ENCODE measurements at regions not wholly inside any gene's neighbourhood (a gene's known extent, or its start where the extent isn't known, plus 50 kb on each side); places are given as distances from the start of the nearest gene placed in this dataset.

- ATAC-seq: no peak
Measured at GRCh38 chr12:28107679-28108078, 82.6 kb upstream of the CCDC91 start.

DNA sequence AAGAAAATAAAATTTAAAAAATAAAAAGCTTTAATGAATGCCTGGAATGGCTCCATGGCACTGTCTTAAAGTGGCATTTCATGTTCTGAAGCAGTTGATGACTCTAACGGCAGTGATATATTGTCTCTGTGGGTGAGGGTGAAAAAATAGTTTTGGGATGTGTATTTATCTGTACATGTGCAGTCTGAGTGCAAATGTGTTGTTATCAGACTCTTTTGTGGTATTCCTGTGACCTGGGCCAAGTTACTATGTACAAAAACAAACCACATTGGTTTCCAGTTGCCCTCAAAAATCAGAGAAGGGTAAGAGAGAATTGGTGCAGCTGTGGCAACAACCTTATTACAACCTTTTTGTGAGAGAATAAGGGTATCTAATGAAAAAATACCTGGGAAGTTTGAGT lies 81.7 kb upstream of the CCDC91 start:
- ATAC-seq: no peak

GRCh38 chr12:28110329-28110728 lies 79.9 kb upstream of the CCDC91 start:
- no peak for ATAC-seq

DNA sequence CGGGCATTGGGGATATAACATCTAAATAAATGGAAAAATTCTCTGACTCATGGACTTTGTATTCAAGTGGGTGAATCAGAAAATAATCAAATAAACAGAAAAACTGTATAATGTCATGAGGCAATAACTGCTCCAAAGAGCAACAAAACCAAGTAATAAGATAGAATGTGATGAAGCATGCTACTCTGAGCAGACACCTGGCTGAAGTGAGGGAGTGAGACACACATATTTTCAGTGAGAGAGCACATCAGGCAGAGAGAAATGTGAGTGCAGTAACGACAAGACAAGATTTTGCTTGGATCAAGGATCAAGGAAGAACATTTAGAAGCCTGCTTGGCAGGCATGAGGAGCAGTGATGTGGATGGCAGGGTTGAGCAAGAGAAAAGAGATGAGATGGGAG lies 75.8 kb upstream of the CCDC91 start:
- no peak for ATAC-seq

GRCh38 chr12:28121433-28121832 lies 68.8 kb upstream of the CCDC91 start:
- no peak for ATAC-seq

DNA sequence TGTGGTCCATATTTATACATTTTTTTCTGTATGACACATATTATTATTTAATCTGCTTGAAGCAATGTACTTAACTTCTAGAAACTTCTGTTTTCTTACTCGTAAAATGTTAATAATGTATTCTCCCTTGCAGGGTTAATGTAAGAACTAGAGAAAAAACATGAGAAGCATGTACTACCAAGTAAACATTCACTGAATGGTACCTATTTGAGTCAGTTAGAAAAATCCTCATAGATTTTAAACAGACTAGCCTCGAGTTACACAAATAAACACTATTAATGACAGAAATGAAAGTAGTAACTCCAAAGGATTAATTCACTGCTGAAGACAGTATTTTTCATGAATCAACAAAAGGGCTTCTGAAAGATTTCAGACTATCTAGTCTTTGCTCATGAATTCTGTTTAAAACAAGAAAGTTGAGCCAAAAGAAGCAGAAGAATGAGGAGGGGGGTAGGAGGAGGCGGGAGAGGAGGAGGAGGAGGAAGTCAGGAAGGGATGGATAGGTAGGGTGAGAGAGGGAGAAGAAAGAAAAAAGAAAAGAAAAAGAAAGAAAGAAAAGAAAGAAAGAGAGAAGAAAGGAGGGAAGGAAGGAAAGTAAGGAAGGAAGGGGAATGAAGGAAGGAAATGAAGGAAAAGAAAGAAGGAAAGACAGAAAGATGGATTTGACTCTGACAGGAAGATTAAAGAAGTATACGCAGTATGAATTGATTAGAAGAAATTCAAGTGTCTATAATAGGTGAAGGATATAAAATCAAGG lies 68.2 kb upstream of the CCDC91 start:
- no peak for ATAC-seq

GRCh38 chr12:28122756-28123155 lies 67.5 kb upstream of the CCDC91 start:
- no peak for ATAC-seq

DNA sequence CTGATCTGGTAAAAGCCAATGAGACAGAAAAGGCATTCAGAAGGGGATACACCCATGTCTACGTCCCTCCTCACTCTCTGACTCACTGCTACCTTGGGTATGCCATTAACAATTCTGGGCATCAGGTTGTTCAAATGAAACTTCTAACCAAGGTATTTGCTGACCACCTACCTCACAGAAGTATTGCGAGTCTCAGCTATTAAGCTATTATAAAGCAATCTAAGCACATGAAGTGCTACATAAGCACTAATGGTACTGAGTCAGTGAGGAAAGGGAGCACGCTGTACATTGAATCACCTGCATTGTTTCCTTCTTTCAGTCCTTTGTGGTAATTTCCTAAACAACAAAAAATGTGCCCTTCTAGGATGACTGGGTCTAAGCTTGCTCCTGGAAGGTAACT lies 62.8 kb upstream of the CCDC91 start:
- ATAC-seq: no peak

DNA sequence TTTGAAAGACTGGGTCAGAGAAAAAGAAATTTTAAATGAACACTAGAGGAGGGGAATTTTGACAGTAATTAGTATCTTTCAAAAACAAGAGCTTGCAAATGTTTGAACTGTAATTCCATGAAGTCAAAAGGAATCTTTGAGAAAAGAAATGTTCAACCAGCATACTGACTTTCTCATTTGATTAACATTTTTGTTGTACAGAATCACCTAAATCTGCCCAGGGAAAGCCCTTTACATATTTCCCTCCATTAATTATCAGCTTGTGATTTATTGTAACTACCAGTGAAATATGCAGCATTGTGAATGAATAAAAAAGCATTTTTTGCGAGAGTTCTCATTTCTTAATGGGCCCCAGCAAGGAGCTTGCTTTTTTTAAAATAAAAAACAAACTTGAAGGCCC lies 61.2 kb upstream of the CCDC91 start:
- ATAC-seq: no peak

GRCh38 chr12:28130234-28130624 lies 60.0 kb upstream of the CCDC91 start:
- ATAC-seq: no peak

- ATAC-seq: peak; percentile 72 to 79
Measured at GRCh38 chr12:28130625-28131598, 59.3 kb upstream of the CCDC91 start.

DNA sequence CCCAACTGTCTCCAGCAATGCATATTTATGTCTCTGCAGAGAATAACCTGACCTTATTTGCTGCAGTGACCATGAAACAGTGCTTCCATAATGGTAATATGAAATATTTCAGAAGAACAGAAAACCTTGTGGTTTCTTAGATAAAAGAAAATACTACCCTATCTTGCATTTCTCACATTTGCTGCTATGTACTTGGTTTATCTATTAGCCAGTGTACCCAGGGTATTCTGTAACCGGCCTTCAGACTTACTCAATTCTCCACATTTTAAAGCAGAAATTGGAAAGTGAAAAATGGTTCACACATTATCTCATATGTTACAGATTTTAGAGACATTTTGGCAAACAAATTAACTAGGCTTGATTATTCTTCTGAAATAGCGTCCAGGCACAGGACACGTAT lies 57.9 kb upstream of the CCDC91 start:
- ATAC-seq: no peak

DNA sequence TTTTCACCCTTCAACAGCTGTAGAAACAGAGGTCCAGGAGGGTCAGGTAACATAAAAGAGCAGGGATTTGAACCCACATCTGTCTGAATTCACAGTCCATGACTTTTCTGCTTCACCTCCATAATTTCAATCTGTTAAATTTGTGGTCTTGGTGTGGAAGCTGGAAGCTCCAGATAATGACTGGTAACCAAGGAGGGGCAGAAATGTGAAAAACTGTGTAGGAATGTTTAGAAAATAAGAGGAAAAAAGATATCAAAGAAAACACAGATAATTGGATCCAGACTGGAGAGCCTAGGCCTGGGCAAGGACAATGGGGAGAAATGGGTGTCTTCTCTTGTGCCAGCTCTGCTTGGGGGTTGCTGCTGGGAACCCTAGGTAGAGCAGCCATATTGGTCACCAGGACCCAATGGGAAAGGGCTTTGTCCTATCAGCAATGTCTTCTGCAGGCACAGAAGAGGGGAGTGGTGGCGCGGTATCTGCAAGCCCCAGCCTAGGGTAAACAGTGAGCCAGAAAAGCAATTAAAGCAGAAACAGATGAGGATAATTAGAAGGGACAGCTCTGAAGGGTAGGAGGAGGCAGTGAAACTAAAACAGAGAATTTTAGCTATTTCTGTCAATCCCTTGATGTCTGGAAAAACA lies 54.3 kb upstream of the CCDC91 start:
- ATAC-seq: no peak

DNA sequence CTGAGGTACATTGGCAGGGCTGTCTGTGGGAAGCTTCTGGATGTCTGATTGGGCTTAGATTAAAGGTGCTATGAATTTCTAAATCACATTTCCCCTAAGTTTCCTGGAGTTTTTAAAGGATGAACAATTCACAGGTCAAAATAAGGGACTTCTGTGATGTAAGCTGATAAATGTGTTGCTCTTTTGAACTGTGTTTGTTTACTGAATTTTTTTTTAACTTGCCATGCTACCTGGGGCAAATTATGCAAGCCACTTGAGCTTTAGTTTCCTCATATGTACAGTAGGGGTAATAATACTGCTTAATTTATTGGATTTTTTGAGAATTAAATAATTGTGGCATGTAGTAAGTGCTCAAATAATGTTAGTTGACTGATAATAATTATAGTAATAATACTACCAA lies 52.8 kb upstream of the CCDC91 start:
- no peak for ATAC-seq

GRCh38 chr12:28140404-28140803 lies 49.9 kb upstream of the CCDC91 start:
- ATAC-seq: no peak

All from activated CD4-positive, CD25-positive, alpha-beta regulatory T cell treated with anti-CD3 and anti-CD28 coated beads, Interleukin-2, amount 50 U/mL, for 24 hours (primary cell).